Vagina (tissue), 2 donors: ENCODE measurements at regions not wholly inside any gene's neighbourhood (a gene's known extent, or its start where the extent isn't known, plus 50 kb on each side); places are given as distances from the start of the nearest gene placed in this dataset.

Experiments used
- DNase-seq, 2 donors: peaks; one replicate each; pipeline ENCODE4 v3.0.0-alpha.2; 2017; ENCODE audit errors: extremely low spot score in 2 of 2
- H3K27ac ChIP-seq: fragments of 200-600 bp; sonication (generic); one replicate; pipeline ENCODE4 v1.5.1; 2019
- H3K27me3 ChIP-seq: fragments of 200-600 bp; sonication (generic); one replicate; pipeline ENCODE4 v1.5.1; 2019
- H3K36me3 ChIP-seq, 2 donors: fragments of 200-600 bp; sonication (generic); one replicate each; pipeline ENCODE4 v1.5.1; 2017 to 2019
- H3K4me1 ChIP-seq: fragments of 200-600 bp; sonication (generic); one replicate; pipeline ENCODE4 v1.5.1; 2019
- H3K4me3 ChIP-seq, 2 donors: fragments of 200-600 bp; sonication (generic); 1 replicate in 1 of 2; 2 replicates in 1 of 2; pipeline ENCODE4 v1.5.1; 2016 to 2019
- H3K9me3 ChIP-seq: fragments of 200-600 bp; sonication (generic); one replicate; pipeline ENCODE4 v1.5.1; 2019
- POLR2A ChIP-seq, 2 donors: fragments of 450-650 bp; IDR thresholded peaks; one replicate each; pipeline ENCODE4 v1.6.1; 2017; ENCODE audit warnings: antibody characterized with exemption in 2 of 2, mild to moderate bottlenecking in 2 of 2, moderate library complexity in 2 of 2
- POLR2AphosphoS5 ChIP-seq, 2 donors: sonication (generic); formaldehyde crosslinking; IDR thresholded peaks; one replicate each; pipeline ENCODE4 v1.9.0; 2017; ENCODE audit warnings: antibody characterized with exemption in 2 of 2, mild to moderate bottlenecking in 2 of 2, low read depth in 1 of 2; ENCODE audit not compliant: insufficient read depth in 1 of 2
- intact Hi-C: fragments of 100-400 bp; cut with DNase I; formaldehyde crosslinking; loops from one replicate; pipeline ENCODE4 v1.15.1; 2023
- TF ChIP-seq, protein P1 (sequence below), 3 experiments: fragments of 450-650 bp in 2 of 3; fragments of 200-600 bp in 1 of 3; sonication (generic) in 1 of 3; IDR thresholded peaks; one replicate each; pipeline ENCODE4 v1.5.1; 2017 to 2019; ENCODE audit warnings: antibody characterized with exemption in 3 of 3, mild to moderate bottlenecking in 2 of 3, moderate library complexity in 2 of 3

DNA sequence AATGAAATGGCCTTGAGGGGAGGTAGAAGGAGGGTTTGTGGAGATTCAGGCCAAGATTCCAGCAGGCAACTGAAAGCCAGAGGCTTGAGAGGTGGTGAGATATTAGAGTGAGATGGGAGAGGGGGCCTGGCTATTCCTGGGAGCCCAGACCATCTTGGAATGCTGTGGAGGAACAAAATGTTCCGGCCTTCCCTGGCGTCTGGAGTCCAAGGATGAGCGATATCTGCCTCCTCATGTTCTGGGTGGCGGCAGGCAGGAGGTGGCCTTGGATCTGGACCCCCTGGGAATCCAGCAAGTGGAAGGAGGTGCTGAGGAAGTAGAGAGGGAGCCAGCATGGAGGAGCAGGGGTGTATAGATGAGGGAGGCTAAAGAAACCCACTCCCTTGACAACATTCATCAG, 335.9 kb downstream of the CYP26B1 start:
- Histone ChIP-seq H3K4me3 (no peak overlapping the region), H3K27ac (no peak overlapping the region), H3K4me1 (peaks cover 7% of the 10 kb centered on the region), H3K9me3 (no peaks in the 10 kb centered on the region), H3K27me3 (no peaks in the 10 kb centered on the region), H3K36me3 (no peaks in the 10 kb centered on the region)
- intact Hi-C loops = no loop called here
- peak in 1 of 2 donors; percentile 67 for DNase-seq
- no peak for TF ChIP-seq POLR2AphosphoS5 (IDR thresholded peaks at IDR 0.05; ENCODE audit: insufficient read depth in 1 of 2, low read depth in 1 of 2)
- TF ChIP-seq POLR2A (IDR thresholded peaks at IDR 0.05) = no peak
- TF ChIP-seq, protein P1, sequence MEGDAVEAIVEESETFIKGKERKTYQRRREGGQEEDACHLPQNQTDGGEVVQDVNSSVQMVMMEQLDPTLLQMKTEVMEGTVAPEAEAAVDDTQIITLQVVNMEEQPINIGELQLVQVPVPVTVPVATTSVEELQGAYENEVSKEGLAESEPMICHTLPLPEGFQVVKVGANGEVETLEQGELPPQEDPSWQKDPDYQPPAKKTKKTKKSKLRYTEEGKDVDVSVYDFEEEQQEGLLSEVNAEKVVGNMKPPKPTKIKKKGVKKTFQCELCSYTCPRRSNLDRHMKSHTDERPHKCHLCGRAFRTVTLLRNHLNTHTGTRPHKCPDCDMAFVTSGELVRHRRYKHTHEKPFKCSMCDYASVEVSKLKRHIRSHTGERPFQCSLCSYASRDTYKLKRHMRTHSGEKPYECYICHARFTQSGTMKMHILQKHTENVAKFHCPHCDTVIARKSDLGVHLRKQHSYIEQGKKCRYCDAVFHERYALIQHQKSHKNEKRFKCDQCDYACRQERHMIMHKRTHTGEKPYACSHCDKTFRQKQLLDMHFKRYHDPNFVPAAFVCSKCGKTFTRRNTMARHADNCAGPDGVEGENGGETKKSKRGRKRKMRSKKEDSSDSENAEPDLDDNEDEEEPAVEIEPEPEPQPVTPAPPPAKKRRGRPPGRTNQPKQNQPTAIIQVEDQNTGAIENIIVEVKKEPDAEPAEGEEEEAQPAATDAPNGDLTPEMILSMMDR (IDR thresholded peaks at IDR 0.05) = no peak

DNA sequence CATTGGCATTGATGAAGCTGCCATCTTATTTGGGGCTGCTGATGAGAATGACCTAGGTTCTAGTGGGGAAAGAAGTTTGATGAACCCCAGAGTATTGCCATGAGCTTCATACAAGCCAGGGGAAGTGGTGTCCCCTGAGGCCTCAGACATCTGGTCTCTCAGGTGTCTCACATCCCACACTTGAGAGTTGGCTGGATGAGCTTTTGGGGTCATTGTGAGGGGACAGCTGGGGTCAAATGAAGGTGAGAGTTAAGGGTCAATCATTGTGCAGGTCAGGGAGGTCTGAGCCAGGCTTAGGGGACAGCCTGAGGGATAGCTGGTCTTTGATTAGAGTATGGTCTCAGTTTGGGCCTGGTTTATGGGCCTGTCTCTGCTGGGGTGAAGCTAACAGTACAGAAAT, 336.5 kb downstream of the CYP26B1 start:
- no peaks in the 10 kb centered on the region for H3K27me3 ChIP-seq
- H3K9me3 ChIP-seq = no peaks in the 10 kb centered on the region
- peaks cover 7% of the 10 kb centered on the region for H3K4me1 ChIP-seq
- no peaks in the 10 kb centered on the region for H3K36me3 ChIP-seq
- H3K4me3 ChIP-seq = no peak overlapping the region
- intact Hi-C loops = no loop called here
- H3K27ac ChIP-seq = no peak overlapping the region
- no peak for TF ChIP-seq POLR2A (IDR thresholded peaks at IDR 0.05)
- TF ChIP-seq POLR2AphosphoS5 (IDR thresholded peaks at IDR 0.05; ENCODE audit: insufficient read depth in 1 of 2, low read depth in 1 of 2) = no peak
- TF ChIP-seq, protein P1 (IDR thresholded peaks at IDR 0.05) = no peak
- peak; percentile 32 to 72 for DNase-seq

DNA sequence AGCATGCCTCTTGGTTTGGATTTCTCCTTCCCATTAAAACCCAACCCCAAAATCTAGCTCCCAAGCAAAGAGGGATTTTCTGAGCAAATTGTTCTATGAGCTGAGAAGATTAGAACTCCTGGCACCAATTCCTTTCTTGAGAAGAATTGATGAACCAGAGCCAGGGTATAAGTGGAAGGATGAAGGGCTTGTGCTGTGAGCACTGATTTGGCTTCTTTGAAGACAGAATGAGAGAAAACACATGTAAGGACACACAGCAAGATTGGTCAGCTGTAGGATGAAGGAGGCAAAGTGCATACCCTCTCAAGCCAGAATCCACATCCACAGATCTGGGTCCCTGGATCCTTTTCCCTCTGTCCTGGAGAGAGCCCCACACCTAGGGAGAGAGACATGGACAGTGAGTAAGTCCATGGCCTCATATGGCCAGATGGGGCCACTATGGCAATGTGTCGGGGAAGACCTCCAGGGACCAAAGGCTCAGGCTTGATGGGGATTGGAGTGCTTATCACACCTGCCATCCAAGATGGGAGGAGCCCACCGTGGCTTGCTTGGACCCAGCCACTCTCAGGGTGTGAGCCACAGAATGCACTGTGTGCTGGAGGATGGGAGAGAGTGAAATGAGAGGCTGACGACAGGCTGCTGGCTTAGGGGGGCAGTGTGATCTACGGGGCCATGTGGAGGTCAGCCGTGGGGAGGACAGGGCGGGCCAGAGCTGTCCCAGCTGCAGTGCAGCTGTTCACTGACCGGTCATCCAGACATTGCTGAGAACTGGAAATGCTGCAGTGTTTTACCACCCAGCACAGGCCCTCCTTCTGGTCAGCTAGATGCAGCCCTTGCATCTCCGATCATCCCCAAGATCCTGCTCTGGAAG, 339.8 kb downstream of the CYP26B1 start:
- DNase-seq = peak in 1 of 2 donors; percentile 81

DNA sequence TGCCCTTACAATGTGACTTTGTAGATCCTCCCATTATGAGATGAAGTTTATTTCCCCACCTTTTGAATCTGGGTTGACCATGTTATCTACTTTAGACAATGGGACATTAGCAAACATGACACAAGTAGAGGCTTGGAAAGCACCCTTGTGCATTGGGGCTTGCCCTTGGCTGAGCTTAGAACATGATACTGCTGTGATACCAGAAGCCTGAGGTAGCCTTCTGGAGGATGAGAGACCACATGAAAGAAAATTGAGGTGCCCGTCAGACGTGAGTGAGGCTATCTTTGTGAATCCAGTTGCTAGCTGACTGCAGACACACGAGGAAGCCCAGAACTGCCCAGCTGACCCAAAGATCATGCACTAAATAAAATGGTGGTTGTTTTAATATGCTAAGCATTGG, 341.2 kb downstream of the CYP26B1 start:
- TF ChIP-seq POLR2A (IDR thresholded peaks at IDR 0.05) = no peak
- Histone ChIP-seq H3K27me3 (no peaks in the 10 kb centered on the region), H3K4me1 (peaks cover 15% of the 10 kb centered on the region), H3K36me3 (no peaks in the 10 kb centered on the region), H3K9me3 (no peaks in the 10 kb centered on the region), H3K27ac (no peak overlapping the region), H3K4me3 (no peak overlapping the region)
- intact Hi-C loops = no loop called here
- no peak for DNase-seq

More for the DNA sequence above, 339.8 kb downstream of the CYP26B1 start:
- no peak overlapping the region for H3K4me3 ChIP-seq
- H3K36me3 ChIP-seq = no peaks in the 10 kb centered on the region
- no peaks in the 10 kb centered on the region for H3K9me3 ChIP-seq
- TF ChIP-seq POLR2A (IDR thresholded peaks at IDR 0.05) (no peak), POLR2AphosphoS5 (IDR thresholded peaks at IDR 0.05; ENCODE audit: insufficient read depth in 1 of 2, low read depth in 1 of 2) (peak in 1 of 2 donors; percentile 82)
- TF ChIP-seq, protein P1 (IDR thresholded peaks at IDR 0.05) = no peak
- H3K27me3 ChIP-seq = no peaks in the 10 kb centered on the region
- intact Hi-C loops = no loop called here
- peaks cover 15% of the 10 kb centered on the region for H3K4me1 ChIP-seq
- no peak overlapping the region for H3K27ac ChIP-seq

DNA sequence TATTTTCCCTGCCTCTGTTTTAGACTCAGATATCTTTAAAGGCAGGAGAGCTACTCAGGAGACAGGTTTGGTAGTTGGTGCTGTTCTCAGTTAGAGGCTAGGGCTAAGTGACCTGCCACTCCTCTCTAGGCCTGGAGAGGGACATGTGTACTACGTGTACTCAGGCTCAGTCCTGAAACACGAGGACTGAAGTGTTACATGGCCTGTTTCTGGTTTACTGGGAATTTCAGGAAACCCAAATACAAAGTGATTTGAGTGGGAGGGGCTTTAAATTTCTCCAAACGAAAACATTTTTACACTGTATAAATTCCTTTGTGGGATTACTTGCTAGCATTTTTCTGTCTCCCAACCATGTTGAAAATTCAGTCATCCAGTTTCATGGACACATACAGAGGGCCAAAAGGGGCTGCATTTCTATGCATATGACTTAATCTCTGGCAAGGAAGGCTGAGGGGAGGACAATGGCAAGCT, 343.3 kb downstream of the CYP26B1 start:
- intact Hi-C loops = no loop called here
- H3K27ac ChIP-seq = no peak overlapping the region
- peaks cover 15% of the 10 kb centered on the region for H3K4me1 ChIP-seq
- H3K9me3 ChIP-seq = no peaks in the 10 kb centered on the region
- no peak overlapping the region for H3K4me3 ChIP-seq
- H3K27me3 ChIP-seq = no peaks in the 10 kb centered on the region
- DNase-seq = no peak
- TF ChIP-seq, protein P1 (IDR thresholded peaks at IDR 0.05) = peak in 1 of 3 experiments; percentile 6
- TF ChIP-seq POLR2AphosphoS5 (IDR thresholded peaks at IDR 0.05; ENCODE audit: insufficient read depth in 1 of 2, low read depth in 1 of 2) = no peak
- H3K36me3 ChIP-seq = no peaks in the 10 kb centered on the region
